HUES48 (cell line): ENCODE measurements at regions not wholly inside any gene's neighbourhood (a gene's known extent, or its start where the extent isn't known, plus 50 kb on each side); places are given as distances from the start of the nearest gene placed in this dataset.
"Not testable (repeated sequence)": the region's sequence is repeated elsewhere in the genome, so short reads cannot be mapped to it uniquely, and the experiment has no call there.

Source experiments
- H3K27ac ChIP-seq: one replicate; pipeline ENCODE4 v1.7.0; 2013; ENCODE audit warnings: low read depth, low read length, inconsistent platforms
- H3K27me3 ChIP-seq: 2 replicates; pipeline ENCODE4 v1.6.1; 2013; ENCODE audit warnings: mild to moderate bottlenecking, low read length; ENCODE audit not compliant: control insufficient read depth, insufficient read depth
- H3K36me3 ChIP-seq: 2 replicates; pipeline ENCODE4 v1.6.1; 2013; ENCODE audit warnings: low read length; ENCODE audit not compliant: control insufficient read depth, insufficient read depth
- H3K4me1 ChIP-seq: 2 replicates; pipeline ENCODE4 v1.6.1; 2013; ENCODE audit warnings: mild to moderate bottlenecking, low read length; ENCODE audit not compliant: control insufficient read depth, insufficient read depth
- H3K4me3 ChIP-seq: 2 replicates; pipeline ENCODE4 v1.5.1; 2013; ENCODE audit warnings: mild to moderate bottlenecking, low read depth, low read length
- H3K9ac ChIP-seq: 2 replicates; pipeline ENCODE4 v1.6.1; 2013; ENCODE audit warnings: mild to moderate bottlenecking, low read depth, low read length, moderate library complexity
- H3K9me3 ChIP-seq: 2 replicates; pipeline ENCODE4 v1.6.1; 2013; ENCODE audit warnings: low read length; ENCODE audit not compliant: control insufficient read depth, insufficient read depth

DNA sequence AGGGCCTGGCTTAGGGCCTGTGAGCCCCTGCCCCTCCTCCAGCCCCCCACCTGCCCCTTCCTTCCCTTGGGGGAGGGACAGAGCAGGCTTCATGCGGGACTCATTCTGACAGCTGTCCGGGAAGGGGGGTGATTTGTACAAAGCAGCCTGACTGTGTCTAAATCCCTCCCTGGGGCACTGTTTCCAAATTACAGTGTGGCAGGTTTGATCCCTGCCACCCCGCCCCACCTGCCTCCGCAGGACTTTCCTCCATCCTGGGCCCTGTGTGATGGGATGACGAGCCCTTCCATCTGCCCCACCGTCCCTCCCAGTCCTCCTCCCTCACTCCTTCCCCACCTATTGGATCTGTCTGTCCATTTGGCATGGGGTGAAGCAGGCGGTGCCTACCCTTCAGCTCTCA is 363.9 kb downstream of the BCL11B start:
- no peak overlapping the region for H3K9ac ChIP-seq
- peaks cover 18% of the 10 kb centered on the region for H3K4me1 ChIP-seq
- H3K9me3 ChIP-seq = no peaks in the 10 kb centered on the region
- no peak overlapping the region for H3K27ac ChIP-seq
- no peaks in the 10 kb centered on the region for H3K27me3 ChIP-seq
- no peak overlapping the region for H3K4me3 ChIP-seq
- H3K36me3 ChIP-seq = no peaks in the 10 kb centered on the region

- Histone ChIP-seq H3K9ac (no peak overlapping the region), H3K4me1 (peaks cover 18% of the 10 kb centered on the region), H3K27ac (no peak overlapping the region), H3K27me3 (no peaks in the 10 kb centered on the region), H3K9me3 (no peaks in the 10 kb centered on the region), H3K36me3 (no peaks in the 10 kb centered on the region), H3K4me3 (no peak overlapping the region)
These were observed 362.6 kb downstream of the BCL11B start for GRCh38 chr14:98909251-98909944.

GRCh38 chr14:98910061-98910460 is 361.9 kb downstream of the BCL11B start:
- Histone ChIP-seq H3K27ac (no peak overlapping the region), H3K27me3 (no peaks in the 10 kb centered on the region), H3K4me1 (peaks cover 18% of the 10 kb centered on the region), H3K9me3 (no peaks in the 10 kb centered on the region), H3K9ac (no peak overlapping the region), H3K4me3 (no peak overlapping the region), H3K36me3 (no peaks in the 10 kb centered on the region)

DNA sequence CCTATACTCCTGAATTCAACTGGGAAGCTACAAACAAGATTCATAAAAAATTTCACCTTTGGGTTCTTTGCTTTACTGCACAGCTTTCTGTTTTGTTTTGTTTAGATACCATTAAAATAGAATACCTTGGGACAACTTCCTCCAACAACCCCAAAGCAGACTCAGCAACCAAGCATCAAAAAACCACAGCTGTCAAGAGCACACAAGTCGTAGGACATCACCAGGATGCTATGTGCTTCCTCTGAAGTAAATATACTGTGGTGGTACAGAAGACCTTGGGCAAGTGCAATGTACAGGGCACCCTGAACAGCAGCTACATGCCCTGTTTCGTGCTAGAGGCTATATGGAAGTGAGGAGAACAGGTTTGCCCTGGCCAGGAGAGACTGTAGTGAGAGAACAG is 359.3 kb downstream of the BCL11B start:
- Histone ChIP-seq H3K27me3 (no peaks in the 10 kb centered on the region), H3K4me1 (peaks cover under 1% of the 10 kb centered on the region; the same call in 1 of the 2 replicates), H3K27ac (no peak overlapping the region), H3K9ac (no peak overlapping the region), H3K36me3 (no peaks in the 10 kb centered on the region), H3K9me3 (no peaks in the 10 kb centered on the region), H3K4me3 (no peak overlapping the region)

DNA sequence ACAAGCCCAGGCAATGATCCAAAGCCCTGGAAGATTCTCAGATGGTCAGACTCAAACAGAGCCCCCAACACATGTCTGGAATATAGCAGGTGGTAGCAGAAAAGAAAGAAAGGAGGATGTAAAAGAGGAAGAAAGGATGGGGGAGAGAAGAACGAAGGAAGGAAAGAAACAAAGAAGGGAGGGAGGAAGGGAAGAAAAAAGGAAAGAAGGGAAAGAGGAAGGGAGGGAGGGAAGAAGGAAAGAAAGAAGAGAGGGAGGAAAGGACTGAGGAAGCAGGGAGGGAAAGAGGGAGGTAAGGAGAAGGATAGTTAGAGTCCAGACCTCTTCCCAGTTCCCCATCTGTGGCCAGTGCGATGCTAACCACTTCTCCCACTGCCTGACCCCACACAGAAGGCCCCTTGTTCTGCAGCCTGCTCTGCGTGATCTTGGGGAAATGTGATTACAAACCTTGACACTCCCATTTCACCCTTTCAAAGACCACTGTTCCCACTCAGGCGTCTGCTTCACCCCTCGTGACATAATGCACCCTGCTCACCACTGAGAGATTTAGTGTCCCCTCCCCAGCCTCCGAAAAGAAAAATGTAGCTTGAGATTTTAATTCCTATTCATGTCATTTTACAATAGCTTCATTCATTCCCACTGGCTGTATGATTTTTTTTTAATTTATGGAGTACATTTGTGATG is 357.9 kb downstream of the BCL11B start:
- Histone ChIP-seq H3K4me3 (no peak overlapping the region), H3K9ac (no peak overlapping the region), H3K27ac (no peak overlapping the region), H3K4me1 (no peaks in the 10 kb centered on the region), H3K9me3 (no peaks in the 10 kb centered on the region), H3K27me3 (no peaks in the 10 kb centered on the region), H3K36me3 (no peaks in the 10 kb centered on the region)

- no peak overlapping the region for H3K27ac ChIP-seq
- H3K4me3 ChIP-seq = no peak overlapping the region
- no peaks in the 10 kb centered on the region for H3K36me3 ChIP-seq
- no peak overlapping the region for H3K9ac ChIP-seq
- H3K4me1 ChIP-seq = no peaks in the 10 kb centered on the region
- H3K27me3 ChIP-seq = no peaks in the 10 kb centered on the region
- H3K9me3 ChIP-seq = no peaks in the 10 kb centered on the region
These were observed 357.1 kb downstream of the BCL11B start for GRCh38 chr14:98914942-98915341.

DNA sequence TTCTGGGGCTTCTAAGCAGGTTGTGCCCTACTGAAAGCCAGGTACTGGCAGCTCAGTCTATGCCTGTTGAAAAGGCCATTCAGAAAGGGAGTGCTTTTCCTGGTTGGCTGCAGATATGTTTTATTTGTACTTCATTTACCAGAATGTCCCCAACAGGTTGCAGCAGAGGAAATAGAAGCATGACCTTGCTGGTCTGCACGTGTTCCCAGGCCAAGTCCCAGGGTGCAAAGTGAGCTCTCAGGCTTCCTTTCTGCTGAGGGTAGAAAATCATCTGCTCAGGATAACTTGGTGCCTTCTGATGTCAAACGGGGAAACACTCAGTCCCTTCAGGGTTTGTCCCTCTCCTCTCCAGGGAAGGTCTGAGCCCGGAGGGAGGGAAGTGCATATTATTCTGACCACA is 356.4 kb downstream of the BCL11B start:
- Histone ChIP-seq H3K27me3 (no peaks in the 10 kb centered on the region), H3K27ac (no peak overlapping the region), H3K4me3 (no peak overlapping the region), H3K9ac (no peak overlapping the region), H3K4me1 (no peaks in the 10 kb centered on the region), H3K36me3 (no peaks in the 10 kb centered on the region), H3K9me3 (no peaks in the 10 kb centered on the region)

GRCh38 chr14:98916036-98916435 is 356.0 kb downstream of the BCL11B start:
- no peaks in the 10 kb centered on the region for H3K27me3 ChIP-seq
- H3K4me3 ChIP-seq = no peak overlapping the region
- H3K4me1 ChIP-seq = no peaks in the 10 kb centered on the region
- no peak overlapping the region for H3K27ac ChIP-seq
- H3K36me3 ChIP-seq = no peaks in the 10 kb centered on the region
- no peaks in the 10 kb centered on the region for H3K9me3 ChIP-seq
- no peak overlapping the region for H3K9ac ChIP-seq

- no peaks in the 10 kb centered on the region for H3K4me1 ChIP-seq
- no peak overlapping the region for H3K9ac ChIP-seq
- no peaks in the 10 kb centered on the region for H3K27me3 ChIP-seq
- H3K4me3 ChIP-seq = no peak overlapping the region
- no peaks in the 10 kb centered on the region for H3K9me3 ChIP-seq
- no peak overlapping the region for H3K27ac ChIP-seq
- H3K36me3 ChIP-seq = no peaks in the 10 kb centered on the region
These were observed 355.5 kb downstream of the BCL11B start for GRCh38 chr14:98916476-98916875.

DNA sequence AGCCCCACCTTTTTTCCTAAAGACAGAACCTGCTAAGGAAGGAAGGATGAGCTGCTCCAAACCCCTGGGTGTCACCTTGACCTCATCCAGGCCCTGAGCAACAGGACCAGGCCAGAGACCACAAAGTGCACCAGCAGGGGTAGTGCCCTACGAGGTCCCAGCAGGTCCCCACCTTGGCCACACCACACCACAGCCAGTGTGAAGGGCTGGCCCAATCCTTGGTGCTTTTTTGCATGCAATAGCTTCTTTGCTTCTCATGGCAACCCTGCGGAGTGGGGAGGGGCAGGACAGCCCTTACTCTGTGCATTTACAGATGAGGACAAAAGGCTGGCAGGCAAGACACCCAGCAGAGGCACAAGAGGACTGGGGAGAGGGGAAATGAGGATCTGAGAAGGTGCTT is 352.6 kb downstream of the BCL11B start:
- no peaks in the 10 kb centered on the region for H3K9me3 ChIP-seq
- H3K27ac ChIP-seq = no peak overlapping the region
- no peaks in the 10 kb centered on the region for H3K36me3 ChIP-seq
- no peaks in the 10 kb centered on the region for H3K4me1 ChIP-seq
- H3K27me3 ChIP-seq = no peaks in the 10 kb centered on the region
- no peak overlapping the region for H3K4me3 ChIP-seq
- no peak overlapping the region for H3K9ac ChIP-seq

DNA sequence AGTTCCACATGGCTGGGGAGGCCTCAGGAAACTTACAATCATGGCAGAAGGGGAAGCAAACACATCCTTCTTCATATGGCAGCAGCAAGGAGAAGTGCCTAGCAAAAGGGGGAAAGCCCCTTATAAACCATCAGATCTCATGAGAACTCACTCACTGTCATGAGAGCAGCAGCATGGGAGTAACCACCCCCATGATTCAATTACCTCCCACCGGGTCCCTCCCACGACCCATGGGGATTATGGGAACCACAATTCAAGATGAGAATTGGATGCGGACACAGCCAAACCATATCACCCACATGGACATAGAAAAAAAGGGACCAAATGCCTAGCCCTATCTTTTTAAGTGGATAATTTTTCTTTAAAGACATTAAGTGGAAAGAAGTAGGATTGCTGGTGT is 350.7 kb downstream of the BCL11B start:
- not testable (repeated sequence) for H3K4me1 ChIP-seq, H3K9ac ChIP-seq, H3K27ac ChIP-seq, H3K36me3 ChIP-seq, H3K9me3 ChIP-seq, H3K27me3 ChIP-seq, H3K4me3 ChIP-seq
